H1 (cell line): ENCODE measurements at regions not wholly inside any gene's neighbourhood (a gene's known extent, or its start where the extent isn't known, plus 50 kb on each side); places are given as distances from the start of the nearest gene placed in this dataset.

Source experiments
- CTCF ChIA-PET: fragments of 300-600 bp; sonication (Branson Sonifier 250); formaldehyde crosslinking; loops from one replicate; lab custom pipeline; 2021; ENCODE audit not compliant: partially characterized antibody; lab: Charles Lee
- POLR2A ChIA-PET: fragments of 300-600 bp; sonication (Branson Sonifier 250); formaldehyde crosslinking; loops from one replicate; lab custom pipeline; 2021; ENCODE audit warnings: inconsistent platforms; ENCODE audit not compliant: partially characterized antibody; lab: Charles Lee
- DNase-seq, 2 experiments: peaks; one replicate each; pipeline versions ENCODE4 v3.0.0 to v3.0.0-alpha.2; 2010 to 2022; ENCODE audit warnings: low spot score in 2 of 2, low read depth in 1 of 2, mixed read lengths in 1 of 2
- FAIRE-seq: peaks from 2 replicates; lab custom pipeline; 2011; peaks lifted over from hg19 to GRCh38; lab: Jason Lieb, UNC
- H2AFZ ChIP-seq: 2 replicates; pipeline ENCODE4 v1.8.1; 2012; ENCODE audit warnings: low read length, inconsistent platforms
- H2AK5ac ChIP-seq: 2 replicates; pipeline ENCODE4 v1.6.1; 2013; ENCODE audit warnings: low read depth, low read length
- H2BK120ac ChIP-seq: replicated peaks from 2 replicates; pipeline ENCODE3; 2013; ENCODE audit warnings: low read depth, low read length, inconsistent platforms
- H2BK12ac ChIP-seq: 2 replicates; pipeline ENCODE4 v1.6.1; 2013; ENCODE audit warnings: low read depth, low read length
- H2BK15ac ChIP-seq: 2 replicates; pipeline ENCODE4 v1.6.1; 2013; ENCODE audit warnings: low read length
- H2BK20ac ChIP-seq: 2 replicates; pipeline ENCODE4 v1.6.1; 2013; ENCODE audit warnings: low read length
- H2BK5ac ChIP-seq: 2 replicates; pipeline ENCODE4 v1.6.1; 2013; ENCODE audit warnings: low read depth, low read length
- H3K14ac ChIP-seq: 2 replicates; pipeline ENCODE4 v1.6.1; 2013; ENCODE audit warnings: inconsistent platforms; ENCODE audit not compliant: insufficient read length
- H3K18ac ChIP-seq: 2 replicates; pipeline ENCODE4 v1.6.1; 2013; ENCODE audit warnings: low read length; ENCODE audit errors: extremely low read depth
- H3K23ac ChIP-seq: 2 replicates; pipeline ENCODE4 v1.6.1; 2013; ENCODE audit warnings: inconsistent platforms; ENCODE audit not compliant: insufficient read length
- H3K23me2 ChIP-seq: 2 replicates; pipeline ENCODE4 v1.6.1; 2013; ENCODE audit warnings: low read depth, low read length
- H3K27ac ChIP-seq: 2 replicates; pipeline ENCODE4 v1.6.1; 2011; ENCODE audit warnings: low read depth, low read length, inconsistent platforms
- H3K27me3 ChIP-seq, 4 experiments: replicated peaks in 1 of 4; 1 replicate in 1 of 4; 2 replicates in 3 of 4; pipeline versions ENCODE4 v1.6.1 to v1.8.1; 2011 to 2013; ENCODE audit warnings: low read length in 3 of 4, mild to moderate bottlenecking in 3 of 4, inconsistent platforms in 2 of 4, mixed read lengths in 2 of 4, moderate library complexity in 1 of 4; ENCODE audit not compliant: control insufficient read depth in 3 of 4, insufficient read depth in 3 of 4; ENCODE audit errors: extremely low read depth in 1 of 4
- H3K36me3 ChIP-seq, 4 experiments: 2 replicates each; pipeline versions ENCODE4 v1.6.1 to v1.8.1; 2011 to 2013; ENCODE audit warnings: mild to moderate bottlenecking in 4 of 4, low read length in 3 of 4, moderate library complexity in 2 of 4, control low read depth in 1 of 4, inconsistent platforms in 1 of 4; ENCODE audit not compliant: insufficient read depth in 4 of 4, control insufficient read depth in 2 of 4
- H3K4ac ChIP-seq: replicated peaks from 2 replicates; pipeline ENCODE3; 2013; ENCODE audit warnings: low read length, low read depth, mixed read lengths, inconsistent platforms; ENCODE audit not compliant: insufficient read length
- H3K4me1 ChIP-seq, 4 experiments: replicated peaks in 1 of 4; 1 replicate in 1 of 4; 2 replicates in 3 of 4; pipeline versions ENCODE4 v1.6.1 to v1.8.1; 2011 to 2013; ENCODE audit warnings: low read length in 3 of 4, inconsistent platforms in 2 of 4, mixed read lengths in 1 of 4; ENCODE audit not compliant: insufficient read depth in 4 of 4, control insufficient read depth in 3 of 4
- H3K4me2 ChIP-seq, 2 experiments: 2 replicates each; pipeline versions ENCODE4 v1.6.1 to v1.8.1; 2011 to 2013; ENCODE audit warnings: low read depth in 2 of 2, low read length in 2 of 2, control low read depth in 1 of 2, inconsistent platforms in 1 of 2, mild to moderate bottlenecking in 1 of 2; ENCODE audit not compliant: insufficient read depth in 1 of 2
- H3K4me3 ChIP-seq, 4 experiments: fragments of 200-600, 300-600 bp in 1 of 4; sonication (generic), shearing (Covaris generic), sonication (Bioruptor Twin) in 1 of 4; 2 replicates each; pipeline versions ENCODE4 v1.5.1 to v1.8.1; 2011 to 2016; ENCODE audit warnings: low read length in 4 of 4, low read depth in 3 of 4, control low read depth in 2 of 4, inconsistent platforms in 2 of 4, mild to moderate bottlenecking in 2 of 4, mixed read lengths in 1 of 4, moderate library complexity in 1 of 4; ENCODE audit not compliant: insufficient read depth in 2 of 4; ENCODE audit errors: extremely low read depth in 1 of 4
- H3K56ac ChIP-seq: replicated peaks from 2 replicates; pipeline ENCODE3; 2013; ENCODE audit warnings: low read depth, mild to moderate bottlenecking, mixed read lengths, low read length, inconsistent platforms; ENCODE audit not compliant: insufficient read length
- H3K79me1 ChIP-seq: 2 replicates; pipeline ENCODE4 v1.6.1; 2013; ENCODE audit warnings: low read depth, low read length, control low read depth
- H3K79me2 ChIP-seq, 2 experiments: 2 replicates each; pipeline versions ENCODE4 v1.6.1 to v1.8.1; 2012 to 2013; ENCODE audit warnings: low read length in 2 of 2, mild to moderate bottlenecking in 2 of 2, inconsistent platforms in 1 of 2; ENCODE audit not compliant: insufficient read depth in 2 of 2, control insufficient read depth in 1 of 2
- H3K9ac ChIP-seq, 4 experiments: replicated peaks in 1 of 4; 1 replicate in 1 of 4; 2 replicates in 3 of 4; pipeline versions ENCODE4 v1.6.1 to v1.8.1; 2011 to 2013; ENCODE audit warnings: low read depth in 3 of 4, low read length in 3 of 4, control low read depth in 2 of 4, mild to moderate bottlenecking in 2 of 4, moderate library complexity in 2 of 4, inconsistent platforms in 1 of 4; ENCODE audit errors: extremely low read depth in 1 of 4
- H3K9me3 ChIP-seq, 2 experiments: 2 replicates each; pipeline versions ENCODE4 v1.6.1 to v1.8.1; 2012 to 2013; ENCODE audit warnings: mild to moderate bottlenecking in 2 of 2, moderate library complexity in 2 of 2, control low read depth in 1 of 2, inconsistent platforms in 1 of 2, low read depth in 1 of 2, low read length in 1 of 2, mixed read lengths in 1 of 2; ENCODE audit not compliant: insufficient read depth in 2 of 2
- H4K20me1 ChIP-seq, 2 experiments: replicated peaks in 1 of 2; 2 replicates each; pipeline versions ENCODE3 to v1.8.1; 2011 to 2013; ENCODE audit warnings: inconsistent platforms in 2 of 2, low read length in 2 of 2, mild to moderate bottlenecking in 1 of 2; ENCODE audit not compliant: insufficient read depth in 2 of 2, control insufficient read depth in 1 of 2
- H4K5ac ChIP-seq: 2 replicates; pipeline ENCODE4 v1.6.1; 2013; ENCODE audit warnings: low read length, low read depth, mixed read lengths, inconsistent platforms; ENCODE audit not compliant: insufficient read length
- H4K8ac ChIP-seq: 2 replicates; pipeline ENCODE4 v1.8.0; 2013; ENCODE audit warnings: mild to moderate bottlenecking, moderate library complexity, low read length, inconsistent platforms; ENCODE audit not compliant: insufficient read depth; ENCODE audit errors: extremely low read depth
- H4K91ac ChIP-seq: replicated peaks from 2 replicates; pipeline ENCODE3; 2013; ENCODE audit warnings: low read length, mixed read lengths, inconsistent platforms; ENCODE audit not compliant: insufficient read length
- CREB1 ChIP-seq: IDR thresholded peaks from 2 replicates; pipeline ENCODE4 v1.6.1; 2012; ENCODE audit warnings: inconsistent platforms
- HDAC6 ChIP-seq: IDR thresholded peaks from one replicate; pipeline ENCODE4 v1.7.1; 2012; ENCODE audit warnings: low read depth, mild to moderate bottlenecking, inconsistent platforms, low read length, moderate library complexity
- KDM1A ChIP-seq: fragments of 200-600, 300-600 bp; sonication (generic); IDR thresholded peaks from 2 replicates; pipeline ENCODE4 v1.7.1; 2016; ENCODE audit warnings: mild to moderate bottlenecking, low read length, borderline replicate concordance
- RNF2 ChIP-seq: fragments of 200-900, 300-1000 bp; sonication (generic); IDR thresholded peaks from 2 replicates; pipeline ENCODE4 v1.7.1; 2016; ENCODE audit warnings: borderline replicate concordance, low read depth, mild to moderate bottlenecking, antibody characterized with exemption, low read length; ENCODE audit not compliant: poor library complexity, severe bottlenecking; ENCODE audit errors: missing control alignments
- USF2 ChIP-seq: IDR thresholded peaks from 2 replicates; pipeline ENCODE4 v1.6.1; 2011; ENCODE audit warnings: low read length, improper control_type of control experiment
- WGBS, 2 experiments: shearing (Covaris generic) in 1 of 2; methylation state at CpG; one replicate each; pipeline versions ENCODE4 v1.1.6 to v1.1.7; 2013 to 2015; ENCODE audit warnings: low lambda C conversion rate in 2 of 2, mixed read lengths in 2 of 2, inconsistent platforms in 1 of 2, low coverage in 1 of 2, missing lambda C conversion rate in 1 of 2; ENCODE audit not compliant: insufficient replicate concordance in 2 of 2, insufficient coverage in 1 of 2, insufficient read length in 1 of 2; ENCODE audit errors: extremely low coverage in 1 of 2, missing lambda C conversion rate in 1 of 2; 5-methylcytosine and 5-hydroxymethylcytosine counted together

- H3K79me1 ChIP-seq: no peaks in the 10 kb centered on the region; the same call in 1 of the 2 replicates
- no peak overlapping the region for H2BK15ac ChIP-seq
- no peak overlapping the region for H3K23ac ChIP-seq
- TF ChIP-seq USF2: no peak
- no peak for TF ChIP-seq CREB1
- no peak for TF ChIP-seq KDM1A
- TF ChIP-seq RNF2: no peak
- TF ChIP-seq HDAC6: no peak
- H3K23me2 ChIP-seq: no peaks in the 10 kb centered on the region
- CTCF ChIA-PET: no interaction called here
- no peak overlapping the region for H3K4me2 ChIP-seq
- H4K20me1 ChIP-seq: no peaks in the 10 kb centered on the region
- POLR2A ChIA-PET: no interaction called here
- H3K36me3 ChIP-seq: no peaks in the 10 kb centered on the region
- no peak overlapping the region for H3K56ac ChIP-seq
- FAIRE-seq (no peak), DNase-seq (no peak)
- no peak overlapping the region for H2AK5ac ChIP-seq
- no peak overlapping the region for H4K8ac ChIP-seq
- no peaks in the 10 kb centered on the region for H3K27me3 ChIP-seq
- H3K27ac ChIP-seq: no peak overlapping the region
- no peak overlapping the region for H2AFZ ChIP-seq
- H3K14ac ChIP-seq: no peak overlapping the region
- 87% methylated on average over 2 of the region's 2 CpGs; no CpG with 5 or more reads in 1 of the 2 experiments for WGBS, 2 experiments
- H3K4me1 ChIP-seq: no peaks in the 10 kb centered on the region
- H3K18ac ChIP-seq: no peak overlapping the region
- no peak overlapping the region for H4K5ac ChIP-seq
- no peaks in the 10 kb centered on the region for H3K79me2 ChIP-seq
- H2BK20ac ChIP-seq: no peak overlapping the region
- no peak overlapping the region for H2BK120ac ChIP-seq
- no peak overlapping the region for H3K4ac ChIP-seq
- H3K4me3 ChIP-seq: no peak overlapping the region
- no peak overlapping the region for H4K91ac ChIP-seq
- no peak overlapping the region for H2BK5ac ChIP-seq
- no peaks in the 10 kb centered on the region for H3K9me3 ChIP-seq
- no peak overlapping the region for H3K9ac ChIP-seq
- no peak overlapping the region for H2BK12ac ChIP-seq
These were observed 246.1 kb downstream of the ZIC1 start for GRCh38 chr3:147655236-147655635.
